ENCODE measurements at regions not wholly inside any gene's neighbourhood (a gene's known extent, or its start where the extent isn't known, plus 50 kb on each side); places are given as distances from the start of the nearest gene placed in this dataset.
A peak's percentile ranks its signal among the peaks of the same experiment; 100 is the strongest.

DNA sequence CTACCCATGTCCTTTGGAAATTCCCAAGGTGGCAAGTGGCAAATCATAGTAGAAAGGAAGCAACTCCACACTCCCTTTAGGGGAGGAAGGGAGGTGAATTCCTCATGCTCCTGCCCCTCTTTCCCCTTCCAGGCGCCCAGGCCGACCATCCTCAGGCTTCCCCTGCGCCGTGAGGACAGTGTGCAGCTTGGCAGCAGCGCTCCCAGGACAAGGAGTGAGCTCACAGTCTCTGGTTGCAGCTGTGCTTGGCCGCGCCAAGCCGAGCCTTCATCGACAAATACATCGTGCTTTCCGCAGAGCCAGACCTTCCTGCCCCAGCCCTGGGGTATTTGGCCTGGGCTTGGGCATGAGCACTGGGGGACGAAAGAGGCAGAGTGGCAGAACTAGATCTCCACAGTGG lies 112.6 kb downstream of the ENGASE start:
- H3K36me3 ChIP-seq: no peaks in the 10 kb centered on the region
- intact Hi-C loops (cut with DNase I): loop anchor here (2.0 to 5.0 kb wide), 2 partner anchors 100 to 202 kb away; no protein-coding TSS in a partner anchor
- H3K27ac ChIP-seq: no peak overlapping the region
- WGBS: 69% methylated on average over 12 of the region's 12 CpGs
- TF ChIP-seq POLR2A (IDR thresholded peaks at IDR 0.05) (no peak), POLR2AphosphoS5 (IDR thresholded peaks at IDR 0.05) (no peak)
- TF ChIP-seq, protein P1, sequence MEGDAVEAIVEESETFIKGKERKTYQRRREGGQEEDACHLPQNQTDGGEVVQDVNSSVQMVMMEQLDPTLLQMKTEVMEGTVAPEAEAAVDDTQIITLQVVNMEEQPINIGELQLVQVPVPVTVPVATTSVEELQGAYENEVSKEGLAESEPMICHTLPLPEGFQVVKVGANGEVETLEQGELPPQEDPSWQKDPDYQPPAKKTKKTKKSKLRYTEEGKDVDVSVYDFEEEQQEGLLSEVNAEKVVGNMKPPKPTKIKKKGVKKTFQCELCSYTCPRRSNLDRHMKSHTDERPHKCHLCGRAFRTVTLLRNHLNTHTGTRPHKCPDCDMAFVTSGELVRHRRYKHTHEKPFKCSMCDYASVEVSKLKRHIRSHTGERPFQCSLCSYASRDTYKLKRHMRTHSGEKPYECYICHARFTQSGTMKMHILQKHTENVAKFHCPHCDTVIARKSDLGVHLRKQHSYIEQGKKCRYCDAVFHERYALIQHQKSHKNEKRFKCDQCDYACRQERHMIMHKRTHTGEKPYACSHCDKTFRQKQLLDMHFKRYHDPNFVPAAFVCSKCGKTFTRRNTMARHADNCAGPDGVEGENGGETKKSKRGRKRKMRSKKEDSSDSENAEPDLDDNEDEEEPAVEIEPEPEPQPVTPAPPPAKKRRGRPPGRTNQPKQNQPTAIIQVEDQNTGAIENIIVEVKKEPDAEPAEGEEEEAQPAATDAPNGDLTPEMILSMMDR (IDR thresholded peaks at IDR 0.05): no peak
- peaks cover 4% of the 10 kb centered on the region for H3K4me1 ChIP-seq (replicated peaks)
- no peak overlapping the region for H3K4me3 ChIP-seq
- no peaks in the 10 kb centered on the region for H3K9me3 ChIP-seq
- DNase-seq (ENCODE audit: low spot score): no peak
- H3K27me3 ChIP-seq (replicated peaks; ENCODE audit: insufficient read depth): peaks cover 44% of the 10 kb centered on the region

DNA sequence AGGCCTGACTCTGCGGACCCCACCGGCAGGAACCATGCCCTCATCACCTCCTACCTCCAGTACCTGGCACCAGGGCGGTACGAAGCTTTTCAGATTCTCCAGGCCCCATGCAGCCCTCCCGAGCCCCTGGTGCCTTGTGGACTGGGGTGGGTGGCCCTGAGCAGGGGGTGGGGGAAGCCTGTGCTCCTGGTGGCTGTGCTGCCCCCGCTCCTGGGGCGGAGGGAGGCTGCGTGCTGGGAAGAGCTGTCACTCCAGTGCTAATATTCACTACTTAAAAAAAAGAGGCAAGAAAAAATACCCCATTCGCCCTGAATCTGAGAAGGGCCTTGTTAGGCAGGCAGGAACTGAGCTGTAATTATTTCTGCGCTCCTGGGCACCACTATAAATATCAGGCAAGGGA lies 111.8 kb downstream of the ENGASE start:
- intact Hi-C loops (cut with DNase I): loop anchor here (2.0 to 5.0 kb wide), 2 partner anchors 99 to 202 kb away; no protein-coding TSS in a partner anchor
- Histone ChIP-seq H3K27ac (no peak overlapping the region), H3K4me1 (replicated peaks) (peaks cover 4% of the 10 kb centered on the region), H3K27me3 (replicated peaks; ENCODE audit: insufficient read depth) (peaks cover 47% of the 10 kb centered on the region), H3K4me3 (no peak overlapping the region), H3K36me3 (no peaks in the 10 kb centered on the region), H3K9me3 (no peaks in the 10 kb centered on the region)
- DNase-seq (ENCODE audit: low spot score): no peak
- WGBS: 63% methylated on average over 10 of the region's 10 CpGs
- no peak for TF ChIP-seq POLR2A (IDR thresholded peaks at IDR 0.05)

DNA sequence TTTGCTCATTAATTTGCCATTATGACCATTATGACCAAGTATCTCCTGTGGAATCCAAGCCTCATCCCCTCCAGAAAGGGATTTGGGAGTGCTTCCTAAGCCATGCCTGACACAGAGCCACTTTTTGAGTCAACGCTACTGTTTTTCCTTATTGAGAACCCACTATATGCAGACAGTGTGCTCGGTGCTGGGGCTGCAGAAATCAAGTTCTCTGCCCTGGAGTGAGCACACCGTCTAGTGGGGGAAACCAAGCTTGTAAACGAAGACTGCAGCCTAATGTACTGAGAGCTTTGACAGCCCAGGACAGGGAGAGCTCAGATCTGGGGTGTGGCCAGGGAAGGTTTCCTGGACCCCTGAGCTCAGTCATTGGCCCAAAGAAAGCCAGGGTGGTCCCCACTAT lies 111.0 kb downstream of the ENGASE start:
- intact Hi-C loops (cut with DNase I): loop anchor here (2.0 to 5.0 kb wide), 2 partner anchors 98 to 203 kb away; no protein-coding TSS in a partner anchor

DNA sequence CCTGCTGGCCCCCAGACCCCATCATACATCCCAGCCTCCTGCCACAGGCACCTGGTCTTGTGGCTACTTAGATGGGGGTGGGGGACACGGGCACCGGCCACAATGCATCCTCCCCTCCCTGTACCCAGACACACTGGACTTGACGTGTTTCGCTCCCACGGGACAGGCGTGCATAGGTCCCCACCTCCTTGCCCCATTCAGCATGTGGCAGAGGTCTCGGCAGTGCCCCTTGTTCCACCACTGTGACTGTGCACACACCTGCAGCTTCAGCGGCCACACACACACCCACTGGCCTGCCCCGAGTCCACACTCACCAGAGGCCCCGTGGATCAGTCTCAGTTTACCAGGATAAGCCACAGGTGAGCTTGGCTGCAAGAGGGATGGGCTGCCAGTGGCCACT lies 109.6 kb downstream of the ENGASE start:
- intact Hi-C loops (cut with DNase I): no loop called here
- DNase-seq (ENCODE audit: low spot score): no peak
- H3K36me3 ChIP-seq: no peaks in the 10 kb centered on the region
- H3K4me3 ChIP-seq: no peak overlapping the region
- no peaks in the 10 kb centered on the region for H3K9me3 ChIP-seq
- peaks cover 4% of the 10 kb centered on the region for H3K4me1 ChIP-seq (replicated peaks)
- H3K27ac ChIP-seq: no peak overlapping the region
- peaks cover 42% of the 10 kb centered on the region for H3K27me3 ChIP-seq (replicated peaks; ENCODE audit: insufficient read depth)
- WGBS: 57% methylated on average over 10 of the region's 10 CpGs
- TF ChIP-seq, protein P1 (IDR thresholded peaks at IDR 0.05): no peak

More for the DNA sequence above, 111.0 kb downstream of the ENGASE start:
- Histone ChIP-seq H3K9me3 (no peaks in the 10 kb centered on the region), H3K36me3 (no peaks in the 10 kb centered on the region), H3K4me1 (replicated peaks) (peaks cover 4% of the 10 kb centered on the region), H3K4me3 (no peak overlapping the region), H3K27me3 (replicated peaks; ENCODE audit: insufficient read depth) (peaks cover 50% of the 10 kb centered on the region), H3K27ac (no peak overlapping the region)
- TF ChIP-seq POLR2AphosphoS5 (IDR thresholded peaks at IDR 0.05) (no peak), POLR2A (IDR thresholded peaks at IDR 0.05) (no peak)
- TF ChIP-seq, protein P1 (IDR thresholded peaks at IDR 0.05): no peak
- DNase-seq (ENCODE audit: low spot score): no peak
- 87% methylated on average over 4 of the region's 4 CpGs for WGBS

DNA sequence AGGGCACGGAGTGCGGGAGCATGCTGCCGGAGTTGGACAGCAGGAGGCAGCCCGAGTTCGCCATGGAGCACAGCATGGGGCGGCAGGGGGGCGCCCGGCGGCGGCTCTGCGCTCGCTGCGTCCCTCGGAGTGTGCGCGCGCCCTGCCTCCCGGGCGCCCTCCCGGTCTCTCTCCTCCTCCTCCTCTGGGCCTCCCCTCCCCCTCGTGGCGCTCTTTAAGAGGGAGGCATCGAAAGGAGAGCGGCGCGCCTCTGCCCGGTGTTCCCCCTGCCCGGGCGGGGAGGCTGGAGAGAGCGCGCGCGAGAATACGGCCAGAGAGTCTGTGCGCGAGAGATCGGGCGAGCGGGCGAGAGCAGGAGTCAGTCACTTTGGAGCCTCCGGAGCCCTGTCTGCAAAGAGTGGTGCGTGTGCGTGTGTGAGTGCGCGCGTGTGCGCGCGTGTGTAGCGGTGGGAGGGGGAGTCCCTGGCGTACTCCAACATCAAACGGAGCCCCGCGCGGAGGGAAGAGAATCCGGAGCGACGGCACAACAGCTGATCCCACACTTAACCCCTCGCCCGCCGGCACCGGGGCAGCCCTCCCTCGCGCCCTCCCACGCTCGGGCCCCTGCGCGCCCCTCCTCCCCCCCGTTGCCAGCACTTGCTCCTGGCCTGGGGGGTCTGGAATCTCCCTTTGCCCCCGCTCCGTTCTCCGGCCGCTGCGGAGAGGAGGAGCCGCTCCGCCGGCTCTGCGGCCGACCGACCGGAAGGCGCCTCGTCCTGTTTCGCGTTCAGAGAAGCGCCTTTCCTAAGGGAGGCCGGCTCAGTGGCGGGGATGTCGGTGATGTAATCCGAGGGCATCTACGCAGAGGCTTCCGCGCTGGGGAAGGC lies 108.9 kb downstream of the ENGASE start:
- WGBS: 1% methylated on average over 56 of the region's 93 CpGs
- H3K4me3 ChIP-seq: peak overlapping the region in 1 of 2 donors; percentile 7

More for the DNA sequence above, 108.9 kb downstream of the ENGASE start:
- intact Hi-C loops (cut with DNase I): no loop called here
- Histone ChIP-seq H3K27me3 (replicated peaks; ENCODE audit: insufficient read depth) (peaks cover 40% of the 10 kb centered on the region), H3K9me3 (no peaks in the 10 kb centered on the region), H3K27ac (no peak overlapping the region), H3K4me1 (replicated peaks) (peaks cover 4% of the 10 kb centered on the region), H3K36me3 (no peaks in the 10 kb centered on the region)
- no peak for DNase-seq (ENCODE audit: low spot score)
- TF ChIP-seq POLR2A (IDR thresholded peaks at IDR 0.05): no peak
- TF ChIP-seq POLR2AphosphoS5 (IDR thresholded peaks at IDR 0.05): no peak
- TF ChIP-seq, protein P1 (IDR thresholded peaks at IDR 0.05): no peak

Measured in prostate gland (tissue), 2 donors.